WTC11 (cell line): ENCODE measurements at regions not wholly inside any gene's neighbourhood (a gene's known extent, or its start where the extent isn't known, plus 50 kb on each side); places are given as distances from the start of the nearest gene placed in this dataset.

Experiments
- CBFB ChIP-seq: sonication (generic); formaldehyde crosslinking; IDR thresholded peaks from 2 replicates; pipeline ENCODE4 v1.8.1; 2022; ENCODE audit warnings: mild to moderate bottlenecking, low read depth, missing genetic modification reagents
- CREM ChIP-seq: sonication (generic); formaldehyde crosslinking; IDR thresholded peaks from 2 replicates; pipeline ENCODE4 v1.8.1; 2022; ENCODE audit warnings: mild to moderate bottlenecking, missing genetic modification reagents, moderate library complexity
- CTCF ChIP-seq: fragments of 200-600 bp; IDR thresholded peaks from 2 replicates; pipeline ENCODE4 v1.8.0; 2022; ENCODE audit warnings: antibody characterized with exemption
- FOXP4 ChIP-seq: sonication (generic); formaldehyde crosslinking; IDR thresholded peaks from 2 replicates; pipeline ENCODE4 v1.8.0; 2022; ENCODE audit warnings: mild to moderate bottlenecking, missing genetic modification reagents
- TCF7 ChIP-seq: sonication (generic); formaldehyde crosslinking; IDR thresholded peaks from 2 replicates; pipeline ENCODE4 v1.8.0; 2022; ENCODE audit warnings: mild to moderate bottlenecking, low read depth, missing genetic modification reagents, moderate library complexity

- TF ChIP-seq CTCF (no peak), FOXP4 (CRISPR knock-in tag) (no peak), TCF7 (CRISPR knock-in tag) (no peak), CBFB (CRISPR knock-in tag) (no peak), CREM (CRISPR knock-in tag) (no peak)
Observed at GRCh38 chr22:25514436-25515180, 49.9 kb upstream of the GRK3 start.
